HCT116 (cell line): ENCODE measurements at regions not wholly inside any gene's neighbourhood (a gene's known extent, or its start where the extent isn't known, plus 50 kb on each side); places are given as distances from the start of the nearest gene placed in this dataset.

ENCODE experiments used
- ATAC-seq: fragments of 200-7000 bp; cut with Tn5 transposase; 2 replicates; pipeline ENCODE4 v1.9.1; 2020; ENCODE audit warnings: mild to moderate bottlenecking, moderate library complexity
- BruUV-seq: library from RNA; stranded (reverse); fragments of 400-500 nt; replicated peaks from 2 replicates; lab custom pipeline; 2021; lab: Mats Ljungman, UMichigan
- CTCF ChIA-PET: fragments of 300-600 bp; sonication (Branson Sonifier 250); formaldehyde crosslinking; loops from one replicate; lab custom pipeline; 2021; ENCODE audit warnings: antibody characterized with exemption; lab: Charles Lee
- POLR2A ChIA-PET: fragments of 300-600, 350-600 bp; sonication (Branson Sonifier 250); formaldehyde crosslinking; loops from one replicate; lab custom pipeline; 2021; ENCODE audit warnings: antibody characterized with exemption; lab: Charles Lee
- RAD21 ChIA-PET, 2 experiments: fragments of 300-600 bp; sonication (Branson Sonifier 250); formaldehyde crosslinking; loops; one replicate each; lab custom pipeline; 2023; ENCODE audit warnings: low total read pairs in 2 of 2; ENCODE audit not compliant: uncharacterized antibody in 2 of 2, unreplicated experiment in 2 of 2, low non-redundant PET in 1 of 2; lab: Charles Lee
- DNase-seq: peaks from one replicate; pipeline ENCODE4 v3.0.0-alpha.2; 2010; ENCODE audit warnings: low read depth, low spot score
- H2AFZ ChIP-seq: fragments of 200-600 bp; shearing (Covaris generic), sonication (generic); 2 replicates; pipeline ENCODE4 v1.6.1; 2017; ENCODE audit warnings: low read depth, mixed run types, mixed read lengths, antibody characterized with exemption, low read length; ENCODE audit not compliant: poor library complexity, severe bottlenecking
- H3K27ac ChIP-seq: 2 replicates; pipeline ENCODE4 v1.5.1; 2012; ENCODE audit warnings: low read depth, low read length
- H3K27me3 ChIP-seq: fragments of 200-600 bp; sonication (generic); 2 replicates; pipeline ENCODE4 v1.6.1; 2016; ENCODE audit warnings: mixed run types, low read length, mixed read lengths; ENCODE audit not compliant: insufficient read depth
- H3K36me3 ChIP-seq, 2 experiments: fragments of 200-500 bp in 1 of 2; fragments of 200-600 bp in 1 of 2; sonication (Bioruptor generic) in 1 of 2; sonication (generic) in 1 of 2; 2 replicates each; pipeline versions ENCODE4 v1.5.1 to v1.6.1; 2014 to 2016; ENCODE audit warnings: low read length in 2 of 2, inconsistent platforms in 1 of 2, mixed read lengths in 1 of 2, mixed run types in 1 of 2; ENCODE audit not compliant: insufficient read depth in 2 of 2, control insufficient read depth in 1 of 2
- H3K4me1 ChIP-seq, 2 experiments: fragments of 200-600 bp in 1 of 2; sonication (generic) in 1 of 2; 2 replicates each; pipeline versions ENCODE4 v1.5.1 to v1.6.1; 2012 to 2017; ENCODE audit warnings: low read length in 2 of 2, inconsistent platforms in 1 of 2, mild to moderate bottlenecking in 1 of 2, mixed read lengths in 1 of 2, mixed run types in 1 of 2, moderate library complexity in 1 of 2; ENCODE audit not compliant: insufficient read depth in 2 of 2, control insufficient read depth in 1 of 2
- H3K4me2 ChIP-seq: fragments of 200-600 bp; sonication (generic); 2 replicates; pipeline ENCODE4 v1.6.1; 2017; ENCODE audit warnings: mixed run types, low read length, mixed read lengths
- H3K4me3 ChIP-seq, 2 experiments: fragments of 200-600 bp in 1 of 2; sonication (generic) in 1 of 2; replicated peaks in 1 of 2; 2 replicates each; pipeline ENCODE4 v1.5.1; 2011 to 2016; ENCODE audit warnings: low read length in 2 of 2, control low read depth in 1 of 2, low read depth in 1 of 2, mild to moderate bottlenecking in 1 of 2, mixed read lengths in 1 of 2, mixed run types in 1 of 2
- H3K79me2 ChIP-seq: fragments of 200-600 bp; sonication (generic); 2 replicates; pipeline ENCODE4 v1.6.1; 2017; ENCODE audit warnings: mild to moderate bottlenecking, mixed run types, low read length, moderate library complexity, mixed read lengths; ENCODE audit not compliant: insufficient read depth
- H3K9ac ChIP-seq: fragments of 200-600 bp; sonication (generic); 2 replicates; pipeline ENCODE4 v1.6.1; 2016; ENCODE audit warnings: low read length, mixed read lengths
- H3K9me2 ChIP-seq: fragments of 200-600 bp; sonication (generic), shearing (Covaris generic); 2 replicates; pipeline ENCODE4 v1.6.1; 2017; ENCODE audit warnings: mixed run types, mild to moderate bottlenecking, moderate library complexity; ENCODE audit not compliant: insufficient read depth
- H3K9me3 ChIP-seq, 2 experiments: fragments of 200-500 bp in 1 of 2; fragments of 200-600 bp in 1 of 2; sonication (Bioruptor generic) in 1 of 2; sonication (generic) in 1 of 2; 2 replicates each; pipeline ENCODE4 v1.6.1; 2014 to 2017; ENCODE audit warnings: low read length in 2 of 2, mixed read lengths in 2 of 2, inconsistent platforms in 1 of 2, low read depth in 1 of 2, mild to moderate bottlenecking in 1 of 2, mixed run types in 1 of 2, moderate library complexity in 1 of 2; ENCODE audit not compliant: control insufficient read depth in 1 of 2, insufficient read depth in 1 of 2
- H4K20me1 ChIP-seq: fragments of 200-600 bp; sonication (generic), shearing (Covaris generic); 2 replicates; pipeline ENCODE4 v1.6.1; 2017; ENCODE audit warnings: mixed run types, mild to moderate bottlenecking, moderate library complexity; ENCODE audit not compliant: insufficient read depth
- CEBPB ChIP-seq: IDR thresholded peaks from 2 replicates; pipeline ENCODE4 v1.6.1; 2012; ENCODE audit warnings: low read depth
- EZH2 ChIP-seq: fragments of 200-600 bp; sonication (generic); IDR thresholded peaks from 2 replicates; pipeline ENCODE4 v1.6.1; 2017; ENCODE audit warnings: antibody characterized with exemption, mixed run types
- RAD21 ChIP-seq: IDR thresholded peaks from 2 replicates; pipeline ENCODE4 v1.6.1; 2012; ENCODE audit warnings: low read depth, mild to moderate bottlenecking
- YY1 ChIP-seq: IDR thresholded peaks from 2 replicates; pipeline ENCODE4 v1.6.1; 2011; ENCODE audit warnings: low read length, low read depth, moderate library complexity, mild to moderate bottlenecking; ENCODE audit not compliant: insufficient replicate concordance; ENCODE audit errors: extremely low read depth
- ZNF274 ChIP-seq: fragments of 200-500 bp; sonication (Bioruptor generic); IDR thresholded peaks from 2 replicates; pipeline ENCODE4 v1.6.1; 2014; ENCODE audit warnings: mild to moderate bottlenecking, low read depth, low read length, inconsistent platforms
- intact Hi-C: fragments of 100-400 bp; cut with micrococcal nuclease; formaldehyde crosslinking; loops from 2 replicates; pipeline ENCODE4 v1.10.0; 2022
- TF ChIP-seq, protein P1 (sequence below): IDR thresholded peaks from 2 replicates; pipeline ENCODE4 v1.6.1; 2012; ENCODE audit warnings: low read depth
- TF ChIP-seq, protein P2 (sequence below): IDR thresholded peaks from 2 replicates; pipeline ENCODE4 v1.6.1; 2011; ENCODE audit warnings: mild to moderate bottlenecking, low read length, moderate library complexity; ENCODE audit not compliant: insufficient replicate concordance; ENCODE audit errors: extremely low read depth

DNA sequence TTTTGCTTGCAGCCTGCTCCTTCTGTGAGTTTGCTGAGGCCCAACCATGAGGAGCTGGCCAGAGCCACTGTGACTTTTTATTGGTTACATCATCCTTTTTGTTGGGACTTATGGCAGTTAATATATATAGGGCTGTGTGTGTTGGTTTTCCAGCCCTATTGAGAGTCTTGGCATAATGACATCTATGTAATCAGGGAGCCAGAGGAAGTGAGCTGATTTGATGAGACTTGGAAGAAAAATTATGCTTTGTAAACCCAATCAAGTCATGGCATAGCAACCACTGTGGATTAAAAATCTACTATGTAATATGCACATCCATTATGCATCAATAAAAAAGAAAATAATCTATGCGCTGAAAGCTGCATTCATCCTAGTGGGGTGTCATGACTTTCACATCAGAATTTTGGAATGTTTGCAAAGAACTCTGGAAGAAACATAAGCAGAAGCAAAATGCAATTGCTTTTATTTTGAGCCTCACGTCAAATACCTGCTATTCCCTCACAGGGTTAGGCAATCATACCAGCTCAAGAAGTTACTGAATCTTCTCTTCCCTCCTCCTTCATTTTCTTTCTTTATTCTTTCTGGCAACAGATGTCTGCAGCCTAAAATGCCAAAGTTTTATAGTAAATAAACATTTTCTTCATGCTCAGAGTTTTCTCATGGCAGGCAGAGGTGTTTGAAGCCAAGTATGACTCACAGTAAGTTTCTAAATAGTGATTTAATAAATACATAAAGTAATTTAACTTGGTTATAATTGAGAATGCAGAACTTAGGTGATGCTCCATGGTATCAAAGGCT, 308.5 kb downstream of the KCNS3 start:
- H3K4me2 ChIP-seq = no peak overlapping the region
- ATAC-seq (no peak), DNase-seq (no peak)
- no peaks in the 10 kb centered on the region for H3K79me2 ChIP-seq
- no peaks in the 10 kb centered on the region for H3K4me1 ChIP-seq
- no peak for TF ChIP-seq CEBPB
- TF ChIP-seq, protein P1, sequence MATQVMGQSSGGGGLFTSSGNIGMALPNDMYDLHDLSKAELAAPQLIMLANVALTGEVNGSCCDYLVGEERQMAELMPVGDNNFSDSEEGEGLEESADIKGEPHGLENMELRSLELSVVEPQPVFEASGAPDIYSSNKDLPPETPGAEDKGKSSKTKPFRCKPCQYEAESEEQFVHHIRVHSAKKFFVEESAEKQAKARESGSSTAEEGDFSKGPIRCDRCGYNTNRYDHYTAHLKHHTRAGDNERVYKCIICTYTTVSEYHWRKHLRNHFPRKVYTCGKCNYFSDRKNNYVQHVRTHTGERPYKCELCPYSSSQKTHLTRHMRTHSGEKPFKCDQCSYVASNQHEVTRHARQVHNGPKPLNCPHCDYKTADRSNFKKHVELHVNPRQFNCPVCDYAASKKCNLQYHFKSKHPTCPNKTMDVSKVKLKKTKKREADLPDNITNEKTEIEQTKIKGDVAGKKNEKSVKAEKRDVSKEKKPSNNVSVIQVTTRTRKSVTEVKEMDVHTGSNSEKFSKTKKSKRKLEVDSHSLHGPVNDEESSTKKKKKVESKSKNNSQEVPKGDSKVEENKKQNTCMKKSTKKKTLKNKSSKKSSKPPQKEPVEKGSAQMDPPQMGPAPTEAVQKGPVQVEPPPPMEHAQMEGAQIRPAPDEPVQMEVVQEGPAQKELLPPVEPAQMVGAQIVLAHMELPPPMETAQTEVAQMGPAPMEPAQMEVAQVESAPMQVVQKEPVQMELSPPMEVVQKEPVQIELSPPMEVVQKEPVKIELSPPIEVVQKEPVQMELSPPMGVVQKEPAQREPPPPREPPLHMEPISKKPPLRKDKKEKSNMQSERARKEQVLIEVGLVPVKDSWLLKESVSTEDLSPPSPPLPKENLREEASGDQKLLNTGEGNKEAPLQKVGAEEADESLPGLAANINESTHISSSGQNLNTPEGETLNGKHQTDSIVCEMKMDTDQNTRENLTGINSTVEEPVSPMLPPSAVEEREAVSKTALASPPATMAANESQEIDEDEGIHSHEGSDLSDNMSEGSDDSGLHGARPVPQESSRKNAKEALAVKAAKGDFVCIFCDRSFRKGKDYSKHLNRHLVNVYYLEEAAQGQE = no peak
- TF ChIP-seq EZH2 = no peak
- TF ChIP-seq, protein P2, sequence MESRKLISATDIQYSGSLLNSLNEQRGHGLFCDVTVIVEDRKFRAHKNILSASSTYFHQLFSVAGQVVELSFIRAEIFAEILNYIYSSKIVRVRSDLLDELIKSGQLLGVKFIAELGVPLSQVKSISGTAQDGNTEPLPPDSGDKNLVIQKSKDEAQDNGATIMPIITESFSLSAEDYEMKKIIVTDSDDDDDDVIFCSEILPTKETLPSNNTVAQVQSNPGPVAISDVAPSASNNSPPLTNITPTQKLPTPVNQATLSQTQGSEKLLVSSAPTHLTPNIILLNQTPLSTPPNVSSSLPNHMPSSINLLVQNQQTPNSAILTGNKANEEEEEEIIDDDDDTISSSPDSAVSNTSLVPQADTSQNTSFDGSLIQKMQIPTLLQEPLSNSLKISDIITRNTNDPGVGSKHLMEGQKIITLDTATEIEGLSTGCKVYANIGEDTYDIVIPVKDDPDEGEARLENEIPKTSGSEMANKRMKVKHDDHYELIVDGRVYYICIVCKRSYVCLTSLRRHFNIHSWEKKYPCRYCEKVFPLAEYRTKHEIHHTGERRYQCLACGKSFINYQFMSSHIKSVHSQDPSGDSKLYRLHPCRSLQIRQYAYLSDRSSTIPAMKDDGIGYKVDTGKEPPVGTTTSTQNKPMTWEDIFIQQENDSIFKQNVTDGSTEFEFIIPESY = no peak
- TF ChIP-seq ZNF274 = no peak
- no peak for TF ChIP-seq YY1
- no peak for TF ChIP-seq RAD21
- no peaks in the 10 kb centered on the region for H3K27me3 ChIP-seq
- ChIA-PET POLR2A (no interaction called here), CTCF (no interaction called here), RAD21 (no interaction called here)
- intact Hi-C loops = no loop called here
- H3K4me3 ChIP-seq = no peak overlapping the region
- no peak overlapping the region for H2AFZ ChIP-seq
- no peaks in the 10 kb centered on the region for H4K20me1 ChIP-seq
- BruUV-seq = no TSS peak
- H3K9me2 ChIP-seq = no peaks in the 10 kb centered on the region
- H3K9me3 ChIP-seq = no peaks in the 10 kb centered on the region
- no peak overlapping the region for H3K27ac ChIP-seq
- no peaks in the 10 kb centered on the region for H3K36me3 ChIP-seq
- no peak overlapping the region for H3K9ac ChIP-seq
